GM03348 (cell line): ENCODE measurements at regions not wholly inside any gene's neighbourhood (a gene's known extent, or its start where the extent isn't known, plus 50 kb on each side); places are given as distances from the start of the nearest gene placed in this dataset.

ENCODE experiments used
- DNase-seq: peaks from one replicate; pipeline ENCODE4 v3.0.0; 2012; ENCODE audit warnings: low spot score

- no peak for DNase-seq
Observed at GRCh38 chr13:70634893-70635292, 526.6 kb upstream of the KLHL1 start.

- no peak for DNase-seq
Observed at GRCh38 chr13:70630247-70630646, 522.0 kb upstream of the KLHL1 start.

GRCh38 chr13:70623239-70623638 is 515.0 kb upstream of the KLHL1 start:
- DNase-seq, result peak; percentile 18

- no peak for DNase-seq
Observed at GRCh38 chr13:70622796-70623195, 514.5 kb upstream of the KLHL1 start.

GRCh38 chr13:70619936-70620335 is 511.7 kb upstream of the KLHL1 start:
- DNase-seq, result no peak

- DNase-seq, result no peak
Observed at GRCh38 chr13:70616847-70617246, 508.6 kb upstream of the KLHL1 start.

DNA sequence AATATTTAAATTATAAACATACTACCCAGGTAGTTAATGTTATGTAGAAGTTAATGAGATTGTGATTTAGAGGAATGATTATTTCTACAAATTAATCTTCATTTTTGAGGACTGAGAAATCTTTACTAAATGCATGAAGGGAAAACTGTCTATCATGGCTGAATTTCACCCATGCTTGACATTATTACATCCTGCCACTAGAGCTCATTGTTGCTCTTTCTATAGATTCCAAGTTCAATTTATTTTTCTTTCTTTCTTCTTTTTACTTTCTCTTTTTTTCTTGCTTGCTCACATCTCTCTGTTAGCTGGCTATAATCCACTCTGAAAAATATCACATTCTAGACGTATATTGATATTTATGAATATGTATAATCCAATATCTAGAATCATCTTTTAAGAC is 505.0 kb upstream of the KLHL1 start:
- no peak for DNase-seq

- no peak for DNase-seq
Observed at GRCh38 chr13:70612881-70613280, 504.6 kb upstream of the KLHL1 start.

DNA sequence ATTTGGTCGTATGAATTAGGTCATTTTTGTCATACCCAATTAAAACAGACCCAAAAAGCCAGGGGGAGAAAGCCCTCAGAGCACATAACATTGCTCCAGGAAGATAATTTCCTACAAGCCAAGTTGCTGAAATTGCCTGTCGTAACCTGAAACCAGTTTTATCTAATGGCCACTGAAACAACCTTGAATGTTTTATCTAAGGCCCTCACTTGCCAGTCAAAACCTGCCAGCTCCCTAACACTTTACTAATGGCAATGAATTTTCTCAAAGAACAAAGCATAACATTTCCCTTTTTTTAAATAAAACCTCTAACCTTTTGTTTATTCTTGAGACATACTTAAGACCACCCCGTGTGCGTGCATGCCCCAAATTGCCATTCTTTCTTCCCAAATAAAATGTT is 496.2 kb upstream of the KLHL1 start:
- no peak for DNase-seq

GRCh38 chr13:70593716-70594115 is 485.5 kb upstream of the KLHL1 start:
- no peak for DNase-seq

DNA sequence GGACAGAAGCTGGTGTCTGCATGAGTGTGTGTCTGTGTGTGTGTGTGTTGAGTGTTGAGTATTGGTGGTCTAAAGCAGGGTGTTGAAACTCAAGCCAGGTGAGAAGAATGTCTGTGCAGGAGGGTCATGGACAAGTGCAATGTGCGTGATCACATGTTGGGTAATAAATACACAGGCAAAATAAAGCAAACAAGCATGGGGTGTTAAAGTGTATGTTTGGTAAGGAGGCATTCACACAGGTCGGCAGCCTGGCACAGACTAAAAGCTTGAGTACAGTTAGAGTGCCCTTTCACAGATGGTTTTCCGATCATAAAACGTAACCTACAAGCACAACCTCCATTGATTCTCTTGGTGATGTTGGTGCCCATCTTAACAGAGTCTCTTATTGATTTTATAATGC is 476.9 kb upstream of the KLHL1 start:
- DNase-seq, result no peak

- no peak for DNase-seq
Observed at GRCh38 chr13:70580825-70581224, 472.6 kb upstream of the KLHL1 start.

GRCh38 chr13:70579941-70580340 is 471.7 kb upstream of the KLHL1 start:
- DNase-seq, result no peak

- DNase-seq, result no peak
Observed at GRCh38 chr13:70571221-70571620, 463.0 kb upstream of the KLHL1 start.

- peak; percentile 56 for DNase-seq
Observed at GRCh38 chr13:70568571-70568970, 460.3 kb upstream of the KLHL1 start.

GRCh38 chr13:70544706-70545105 is 436.5 kb upstream of the KLHL1 start:
- no peak for DNase-seq

DNA sequence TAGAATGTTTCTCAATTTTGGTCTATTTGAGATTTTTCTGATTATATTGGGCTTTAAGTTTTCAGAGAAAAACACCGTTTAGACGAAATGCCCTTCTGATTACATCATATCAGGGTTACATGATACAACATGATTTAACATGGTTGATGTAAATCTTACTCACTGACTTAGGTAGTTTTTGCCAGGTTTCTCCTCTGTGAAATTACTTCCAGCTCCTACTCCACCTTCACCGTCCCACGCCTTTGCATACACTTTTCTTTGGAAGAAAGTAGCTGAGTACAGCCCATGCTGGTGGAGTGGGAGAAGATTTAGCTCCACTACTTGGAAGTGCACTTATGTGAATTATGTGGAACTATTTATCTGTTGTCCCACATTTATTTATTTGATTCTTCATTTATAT is 433.2 kb upstream of the KLHL1 start:
- no peak for DNase-seq

- no peak for DNase-seq
Observed at GRCh38 chr13:70534466-70534865, 426.2 kb upstream of the KLHL1 start.

- no peak for DNase-seq
Observed at GRCh38 chr13:70529652-70530051, 421.4 kb upstream of the KLHL1 start.

DNA sequence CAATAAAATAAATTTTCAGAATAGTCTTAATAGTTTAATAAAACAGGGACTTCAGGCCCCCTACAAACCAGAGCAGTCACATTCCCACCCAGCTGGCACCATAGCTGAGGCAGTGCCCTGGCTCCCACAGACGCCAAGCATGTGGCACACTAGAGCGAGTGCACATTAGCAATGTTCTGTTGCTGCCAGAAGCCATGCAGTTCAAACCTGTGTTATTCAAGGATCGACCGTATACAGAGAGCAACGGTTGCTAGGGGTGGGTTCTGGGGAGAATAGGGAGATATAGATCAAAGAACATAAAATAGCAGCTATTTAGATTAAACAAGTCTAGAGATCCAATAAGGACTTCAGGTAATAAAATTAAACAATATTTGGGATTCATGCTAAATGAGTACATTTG is 419.3 kb upstream of the KLHL1 start:
- DNase-seq, result no peak

GRCh38 chr13:70523622-70524021 is 415.4 kb upstream of the KLHL1 start:
- no peak for DNase-seq

DNA sequence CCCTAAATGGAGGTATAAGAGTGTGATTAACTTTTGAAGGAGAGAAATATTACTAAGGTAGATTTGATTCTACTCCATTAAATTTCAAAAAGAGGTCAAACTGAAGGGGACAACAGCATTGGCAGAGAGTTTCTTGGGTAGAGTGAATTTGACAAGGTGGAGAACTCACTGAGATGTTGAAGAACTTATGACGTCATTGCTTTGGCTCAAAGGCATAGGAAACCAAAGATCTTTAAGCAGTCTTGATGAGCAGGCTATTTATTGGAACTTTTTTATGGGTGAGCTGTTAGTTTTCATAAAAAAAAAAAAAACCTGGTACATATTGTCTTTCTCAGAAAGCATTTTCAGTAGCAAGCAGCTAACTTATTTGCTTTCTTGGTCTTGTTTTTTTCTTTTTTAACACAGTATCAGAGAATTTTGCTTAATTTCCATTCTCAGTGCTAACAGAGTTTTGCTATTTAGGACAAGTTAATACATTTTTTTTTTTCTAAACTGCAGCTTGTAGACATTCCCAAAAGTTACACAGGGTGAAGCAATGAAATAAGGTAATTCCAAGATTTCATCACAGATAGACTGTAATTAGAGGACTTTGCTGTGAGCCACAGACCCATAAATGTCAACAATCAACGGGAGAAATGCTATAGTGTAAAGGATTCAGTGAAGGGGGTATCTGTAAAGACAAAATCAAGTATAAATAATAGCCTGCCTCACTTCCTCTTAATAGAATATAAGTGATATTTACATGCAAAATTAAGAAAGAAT is 412.2 kb upstream of the KLHL1 start:
- no peak for DNase-seq

DNA sequence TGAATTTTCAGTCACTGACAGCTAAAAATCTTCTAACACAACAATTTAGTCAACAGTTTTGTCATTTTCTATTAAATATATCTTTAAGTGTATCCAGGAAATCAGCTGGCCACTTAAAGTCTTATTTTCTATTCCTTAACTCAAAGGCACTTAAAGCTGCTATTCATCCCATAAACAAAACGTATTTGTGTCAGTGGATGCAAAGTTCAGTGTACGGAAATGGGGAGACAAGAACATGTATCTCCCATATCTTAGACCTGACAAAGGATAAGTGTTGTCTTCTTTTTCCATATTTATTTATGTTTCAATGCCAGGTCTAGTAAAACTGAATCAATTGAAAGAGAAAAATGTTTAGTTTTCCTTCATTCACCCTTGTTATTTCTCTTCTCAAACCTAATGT is 409.8 kb upstream of the KLHL1 start:
- DNase-seq, result no peak

DNA sequence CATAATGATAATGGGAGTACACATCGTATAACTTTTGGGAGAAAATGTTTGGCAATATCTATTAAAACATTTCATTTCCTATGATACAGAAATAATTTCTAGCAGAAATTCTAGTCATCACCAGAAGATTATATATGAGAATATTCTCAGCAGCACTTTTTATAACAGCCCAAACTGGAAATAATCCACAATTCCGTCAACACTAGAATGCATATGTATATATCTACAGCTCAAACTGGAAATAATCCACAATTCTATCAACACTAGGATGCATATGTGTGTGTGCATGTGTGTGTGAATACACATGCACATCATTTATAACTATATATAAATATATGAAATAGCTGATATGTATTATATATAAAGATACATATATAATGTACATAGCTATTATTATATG is 408.0 kb upstream of the KLHL1 start:
- DNase-seq, result no peak
